Esophagus muscularis mucosa (tissue), 4 donors: ENCODE measurements at regions not wholly inside any gene's neighbourhood (a gene's known extent, or its start where the extent isn't known, plus 50 kb on each side); places are given as distances from the start of the nearest gene placed in this dataset.
"Not testable (repeated sequence)": the region's sequence is repeated elsewhere in the genome, so short reads cannot be mapped to it uniquely, and the experiment has no call there.

ENCODE experiments used
- CTCF ChIP-seq, 3 experiments: fragments of 200-600 bp in 2 of 3; fragments of 450-650 bp in 1 of 3; sonication (generic) in 2 of 3; IDR thresholded peaks; one replicate each; pipeline ENCODE4 v1.5.1; 2017 to 2019; ENCODE audit warnings: antibody characterized with exemption in 3 of 3, mild to moderate bottlenecking in 2 of 3, moderate library complexity in 1 of 3
- EP300 ChIP-seq: sonication (generic); formaldehyde crosslinking; IDR thresholded peaks from one replicate; pipeline ENCODE4 v1.6.1; 2017; ENCODE audit warnings: antibody characterized with exemption
- POLR2AphosphoS5 ChIP-seq, 2 donors: sonication (generic); formaldehyde crosslinking; IDR thresholded peaks; one replicate each; pipeline ENCODE4 v1.6.1; 2017; ENCODE audit warnings: antibody characterized with exemption in 2 of 2

- TF ChIP-seq POLR2AphosphoS5 (IDR thresholded peaks at IDR 0.05); EP300; CTCF (IDR thresholded peaks at IDR 0.05): not testable (repeated sequence)
Measured at GRCh38 chr3:154852998-154853397, 227.1 kb upstream of the MME start.
